CD4-positive, alpha-beta T cell treated with Interleukin-17A for 1 hour (primary cell): ENCODE measurements at regions not wholly inside any gene's neighbourhood (a gene's known extent, or its start where the extent isn't known, plus 50 kb on each side); places are given as distances from the start of the nearest gene placed in this dataset.

Experiments
- DNase-seq: peaks from one replicate; pipeline ENCODE4 v3.0.0-alpha.2; 2020

GRCh38 chr13:109500146-109500773 is 286.1 kb downstream of the IRS2 start:
- DNase-seq, result no peak

GRCh38 chr13:109497917-109498316 is 288.5 kb downstream of the IRS2 start:
- DNase-seq, result no peak

- DNase-seq, result no peak
These were observed 290.2 kb downstream of the IRS2 start for GRCh38 chr13:109496216-109496615.

- DNase-seq, result no peak
These were observed 291.4 kb downstream of the IRS2 start for GRCh38 chr13:109494925-109495369.

GRCh38 chr13:109485136-109485794 is 301.1 kb downstream of the IRS2 start:
- DNase-seq, result no peak

GRCh38 chr13:109483284-109483683 is 303.1 kb downstream of the IRS2 start:
- DNase-seq, result no peak

- no peak for DNase-seq
These were observed 305.3 kb downstream of the IRS2 start for GRCh38 chr13:109481040-109481439.

- no peak for DNase-seq
These were observed 306.1 kb downstream of the IRS2 start for GRCh38 chr13:109480011-109480955.

GRCh38 chr13:109479534-109479933 is 306.8 kb downstream of the IRS2 start:
- no peak for DNase-seq

- DNase-seq, result no peak
These were observed 310.4 kb downstream of the IRS2 start for GRCh38 chr13:109476001-109476400.

- DNase-seq, result no peak
These were observed 318.3 kb downstream of the IRS2 start for GRCh38 chr13:109468123-109468522.

GRCh38 chr13:109465148-109465547 is 321.2 kb downstream of the IRS2 start:
- no peak for DNase-seq

GRCh38 chr13:109454167-109454917 is 332.0 kb downstream of the IRS2 start:
- DNase-seq, result no peak

- DNase-seq, result no peak
These were observed 334.7 kb downstream of the IRS2 start for GRCh38 chr13:109451726-109452125.

- DNase-seq, result no peak
These were observed 337.8 kb downstream of the IRS2 start for GRCh38 chr13:109448629-109449028.

GRCh38 chr13:109447667-109448066 is 338.7 kb downstream of the IRS2 start:
- DNase-seq, result no peak

- DNase-seq, result no peak
These were observed 346.1 kb downstream of the IRS2 start for GRCh38 chr13:109440320-109440719.

- DNase-seq, result no peak
These were observed 346.6 kb downstream of the IRS2 start for GRCh38 chr13:109439813-109440212.

GRCh38 chr13:109436841-109437240 is 349.5 kb downstream of the IRS2 start:
- no peak for DNase-seq

GRCh38 chr13:109436055-109436622 is 350.2 kb downstream of the IRS2 start:
- no peak for DNase-seq

GRCh38 chr13:109431217-109431616 is 355.2 kb downstream of the IRS2 start:
- no peak for DNase-seq

- no peak for DNase-seq
These were observed 358.2 kb downstream of the IRS2 start for GRCh38 chr13:109428146-109428545.

GRCh38 chr13:109427695-109428094 is 358.7 kb downstream of the IRS2 start:
- no peak for DNase-seq
